Left ventricle myocardium inferior (tissue), 1 donor: ENCODE measurements at regions not wholly inside any gene's neighbourhood (a gene's known extent, or its start where the extent isn't known, plus 50 kb on each side); places are given as distances from the start of the nearest gene placed in this dataset.

Experiments
- DNase-seq: peaks from one replicate; pipeline ENCODE4 v3.0.0-alpha.2; 2020
- H3K27ac ChIP-seq: fragments of 200-600 bp; replicated peaks from 2 replicates; pipeline ENCODE4 v1.8.0; 2021
- H3K27me3 ChIP-seq: fragments of 200-600 bp; 2 replicates; pipeline ENCODE4 v1.8.0; 2021; ENCODE audit warnings: low read depth
- H3K36me3 ChIP-seq: fragments of 200-600 bp; 2 replicates; pipeline ENCODE4 v1.8.0; 2021
- H3K4me1 ChIP-seq: fragments of 200-600 bp; 2 replicates; pipeline ENCODE4 v1.8.0; 2021
- H3K4me3 ChIP-seq: fragments of 200-600 bp; 2 replicates; pipeline ENCODE4 v1.8.0; 2021; ENCODE audit warnings: mild to moderate bottlenecking, moderate library complexity
- H3K9me3 ChIP-seq: fragments of 200-600 bp; replicated peaks from 2 replicates; pipeline ENCODE4 v1.8.0; 2021
- intact Hi-C: fragments of 100-400 bp; cut with micrococcal nuclease; formaldehyde crosslinking; loops from one replicate; pipeline ENCODE4 v1.11.0; 2022
- TF ChIP-seq, protein P1 (sequence below): fragments of 200-600 bp; IDR thresholded peaks from 2 replicates; pipeline ENCODE4 v1.8.0; 2021; ENCODE audit warnings: antibody characterized with exemption, mild to moderate bottlenecking, borderline replicate concordance
- donor health status: DM: no; HTN: yes; CAD: no; lungs with severe emphysema.

DNA sequence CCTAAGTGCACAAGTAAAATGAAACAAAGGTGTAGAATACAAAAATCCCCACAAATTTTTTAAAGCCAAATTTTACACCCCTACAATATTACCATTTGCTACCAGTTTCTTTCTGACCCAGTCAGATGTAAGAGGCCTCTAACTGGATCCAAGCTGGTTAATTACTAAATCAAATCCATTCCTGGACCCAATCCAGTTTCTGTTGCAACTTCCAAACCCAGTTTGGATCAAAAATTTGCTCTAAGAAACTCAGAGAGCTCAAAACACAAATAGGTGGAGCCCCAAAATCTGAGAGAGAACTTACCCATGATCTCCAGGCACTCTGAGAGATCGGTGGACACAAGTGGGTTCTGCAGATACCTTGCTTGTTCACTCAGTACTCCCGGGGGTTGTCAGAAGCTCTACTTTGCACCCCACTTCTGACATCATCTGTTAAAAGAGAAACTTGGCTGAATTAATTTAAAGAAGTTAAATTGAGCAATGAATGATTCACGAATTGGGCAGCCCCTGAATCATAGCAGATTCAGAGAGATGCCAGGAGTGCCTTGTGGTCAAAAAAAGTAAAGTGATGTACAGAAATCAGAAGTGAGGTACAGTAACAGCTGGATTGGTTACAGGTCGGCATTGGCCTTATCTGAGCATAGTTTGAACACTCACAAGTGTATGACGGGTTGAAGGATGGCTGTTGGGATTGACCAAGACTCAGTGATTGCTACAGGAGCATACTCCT lies 448.0 kb downstream of the KCNT2 start:
- no peaks in the 10 kb centered on the region for H3K27me3 ChIP-seq
- intact Hi-C loops = no loop called here
- TF ChIP-seq, protein P1, sequence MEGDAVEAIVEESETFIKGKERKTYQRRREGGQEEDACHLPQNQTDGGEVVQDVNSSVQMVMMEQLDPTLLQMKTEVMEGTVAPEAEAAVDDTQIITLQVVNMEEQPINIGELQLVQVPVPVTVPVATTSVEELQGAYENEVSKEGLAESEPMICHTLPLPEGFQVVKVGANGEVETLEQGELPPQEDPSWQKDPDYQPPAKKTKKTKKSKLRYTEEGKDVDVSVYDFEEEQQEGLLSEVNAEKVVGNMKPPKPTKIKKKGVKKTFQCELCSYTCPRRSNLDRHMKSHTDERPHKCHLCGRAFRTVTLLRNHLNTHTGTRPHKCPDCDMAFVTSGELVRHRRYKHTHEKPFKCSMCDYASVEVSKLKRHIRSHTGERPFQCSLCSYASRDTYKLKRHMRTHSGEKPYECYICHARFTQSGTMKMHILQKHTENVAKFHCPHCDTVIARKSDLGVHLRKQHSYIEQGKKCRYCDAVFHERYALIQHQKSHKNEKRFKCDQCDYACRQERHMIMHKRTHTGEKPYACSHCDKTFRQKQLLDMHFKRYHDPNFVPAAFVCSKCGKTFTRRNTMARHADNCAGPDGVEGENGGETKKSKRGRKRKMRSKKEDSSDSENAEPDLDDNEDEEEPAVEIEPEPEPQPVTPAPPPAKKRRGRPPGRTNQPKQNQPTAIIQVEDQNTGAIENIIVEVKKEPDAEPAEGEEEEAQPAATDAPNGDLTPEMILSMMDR = no peak
- no peaks in the 10 kb centered on the region for H3K4me1 ChIP-seq
- no peaks in the 10 kb centered on the region for H3K9me3 ChIP-seq
- no peak for DNase-seq
- H3K4me3 ChIP-seq = no peak overlapping the region
- H3K36me3 ChIP-seq = no peaks in the 10 kb centered on the region
- H3K27ac ChIP-seq = no peak overlapping the region

DNA sequence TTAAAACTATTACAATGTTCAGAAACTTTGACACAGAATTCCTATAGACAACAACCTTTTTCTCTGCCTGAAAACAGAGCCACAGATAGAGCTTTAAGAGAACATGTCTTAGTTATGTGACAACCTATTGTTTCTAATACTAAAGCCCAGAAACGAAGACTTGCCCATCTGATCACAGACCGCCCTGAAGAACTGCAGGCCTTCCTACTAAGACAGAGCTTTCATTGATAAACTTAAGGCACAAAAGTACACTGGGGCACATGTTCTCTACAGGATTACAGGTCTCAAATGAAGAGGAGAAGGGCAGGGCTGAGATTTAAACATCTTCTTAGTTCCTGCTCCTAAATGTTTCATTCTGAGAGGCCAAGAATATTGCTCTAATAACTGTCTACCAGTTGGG lies 452.7 kb downstream of the KCNT2 start:
- H3K4me1 ChIP-seq = no peaks in the 10 kb centered on the region
- no peaks in the 10 kb centered on the region for H3K36me3 ChIP-seq
- no peaks in the 10 kb centered on the region for H3K9me3 ChIP-seq
- H3K27ac ChIP-seq = no peak overlapping the region
- DNase-seq = no peak
- intact Hi-C loops = no loop called here
- TF ChIP-seq, protein P1 = no peak
- no peak overlapping the region for H3K4me3 ChIP-seq
- H3K27me3 ChIP-seq = no peaks in the 10 kb centered on the region

DNA sequence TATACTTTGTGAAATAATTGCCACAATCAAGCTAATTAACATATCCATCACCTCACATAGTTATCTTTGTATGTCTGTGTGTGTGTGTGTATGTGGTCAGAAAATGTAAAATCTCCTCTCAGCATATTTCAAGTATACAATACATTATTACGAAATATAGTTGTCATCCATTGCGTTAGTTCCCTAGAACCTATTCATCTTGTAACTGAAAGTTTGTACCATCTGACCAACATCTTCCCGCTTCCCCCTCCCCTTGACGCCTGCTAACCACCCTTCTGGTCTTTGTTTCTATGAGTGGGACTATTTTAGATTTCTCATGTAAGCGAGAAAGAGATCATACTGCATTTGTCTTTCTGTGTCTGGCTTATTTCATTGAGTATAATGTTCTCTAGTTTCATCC lies 455.3 kb downstream of the KCNT2 start:
- TF ChIP-seq, protein P1 = no peak
- Histone ChIP-seq H3K27ac (no peak overlapping the region), H3K27me3 (no peaks in the 10 kb centered on the region), H3K4me3 (no peak overlapping the region), H3K36me3 (no peaks in the 10 kb centered on the region), H3K4me1 (no peaks in the 10 kb centered on the region), H3K9me3 (no peaks in the 10 kb centered on the region)
- intact Hi-C loops = no loop called here
- DNase-seq = no peak

DNA sequence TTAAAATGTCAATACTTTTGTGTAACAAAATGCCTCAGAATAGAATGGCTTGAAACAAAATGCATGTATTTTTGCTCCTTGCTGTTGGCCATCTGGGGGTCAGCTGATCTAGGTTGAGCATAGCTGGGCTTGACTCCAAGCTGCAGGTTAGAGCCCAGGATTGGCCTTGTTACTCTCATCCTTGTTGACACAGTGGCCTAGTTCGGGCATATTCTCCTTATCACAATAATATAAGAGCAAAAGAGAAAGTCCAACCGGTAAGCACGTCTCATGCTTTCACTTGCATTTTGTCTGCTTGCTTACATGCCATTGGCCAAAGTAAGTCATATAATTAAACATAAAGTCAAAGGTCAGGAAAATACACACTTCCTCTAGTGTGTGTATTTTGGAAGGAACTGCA lies 456.2 kb downstream of the KCNT2 start:
- H3K9me3 ChIP-seq = no peaks in the 10 kb centered on the region
- H3K36me3 ChIP-seq = no peaks in the 10 kb centered on the region
- no peak overlapping the region for H3K27ac ChIP-seq
- no peaks in the 10 kb centered on the region for H3K4me1 ChIP-seq
- H3K4me3 ChIP-seq = no peak overlapping the region
- TF ChIP-seq, protein P1 = no peak
- no peaks in the 10 kb centered on the region for H3K27me3 ChIP-seq
- DNase-seq = no peak
- intact Hi-C loops = no loop called here

DNA sequence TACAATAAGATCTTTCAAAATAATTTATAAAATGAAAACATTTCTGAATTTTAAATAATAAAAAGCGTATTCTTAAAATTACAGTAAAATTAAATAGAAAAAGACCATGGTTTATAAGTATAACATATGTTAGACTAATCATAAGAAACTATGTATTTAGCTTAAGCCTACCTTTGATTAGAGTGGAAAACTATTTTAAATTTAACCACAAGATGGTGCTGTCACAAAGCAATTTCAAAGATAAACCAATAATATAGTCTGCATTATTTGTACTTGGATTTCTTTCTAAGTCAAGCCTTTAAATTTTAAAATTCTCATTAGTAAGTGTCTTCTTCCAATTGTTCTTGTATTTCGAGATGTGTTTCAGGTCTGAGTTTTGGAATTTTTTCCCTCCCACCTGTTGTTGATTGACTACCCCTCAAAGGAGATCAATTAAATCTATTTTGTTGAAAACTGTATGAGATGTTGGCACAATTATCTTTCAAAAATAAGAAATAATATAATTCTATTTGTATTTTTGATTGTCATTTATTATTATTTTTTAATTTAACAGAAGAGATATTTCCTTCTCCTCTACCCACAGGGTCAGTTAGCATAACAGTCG lies 459.8 kb downstream of the KCNT2 start:
- no peak for DNase-seq
- intact Hi-C loops = no loop called here
- Histone ChIP-seq H3K4me1 (no peaks in the 10 kb centered on the region), H3K4me3 (no peak overlapping the region), H3K27ac (no peak overlapping the region), H3K27me3 (no peaks in the 10 kb centered on the region), H3K36me3 (no peaks in the 10 kb centered on the region), H3K9me3 (no peaks in the 10 kb centered on the region)
- TF ChIP-seq, protein P1 = peak; percentile 73
